Astrocyte of the spinal cord (primary cell): ENCODE measurements at regions not wholly inside any gene's neighbourhood (a gene's known extent, or its start where the extent isn't known, plus 50 kb on each side); places are given as distances from the start of the nearest gene placed in this dataset.
A peak's percentile ranks its signal among the peaks of the same experiment; 100 is the strongest.

Source experiments
- DNase-seq: peaks from one replicate; pipeline ENCODE4 v3.0.0; 2011; ENCODE audit warnings: low read depth, low spot score
- H3K4me3 ChIP-seq: 2 replicates; pipeline ENCODE4 v1.5.1; 2011; ENCODE audit warnings: low read depth, mild to moderate bottlenecking, low read length, moderate library complexity
- in situ Hi-C: cut with HindIII; loops from 2 replicates; pipeline ENCODE4 v1.10.0; 2017; ENCODE audit warnings: low sequenced_read_pairs
- TF ChIP-seq, protein P1 (sequence below): IDR thresholded peaks from 2 replicates; pipeline ENCODE4 v1.5.1; 2012; ENCODE audit warnings: low read depth, mild to moderate bottlenecking, low read length, inconsistent platforms

DNA sequence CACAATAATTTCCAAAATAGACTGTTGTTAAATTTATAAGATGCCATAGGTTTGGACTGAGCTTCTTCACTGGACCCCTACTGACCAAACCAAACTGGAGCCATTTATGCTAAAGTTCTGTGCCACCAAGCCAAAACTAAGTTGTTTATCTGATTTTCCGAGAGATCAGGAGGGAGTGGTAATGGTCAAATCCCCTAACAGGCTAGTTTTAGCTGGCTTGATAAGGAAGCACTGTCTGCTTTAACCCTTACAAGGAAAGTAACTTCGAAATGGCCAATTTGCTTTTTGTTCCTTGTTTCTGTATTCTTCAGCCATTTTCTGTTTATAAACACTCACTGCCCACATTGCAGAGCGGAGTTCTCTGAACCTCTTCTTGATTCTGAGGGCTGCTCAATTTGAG is 246.8 kb upstream of the TUT7 start:
- in situ Hi-C loops, result no loop called here
- no peak overlapping the region for H3K4me3 ChIP-seq
- no peak for DNase-seq
- TF ChIP-seq, protein P1, sequence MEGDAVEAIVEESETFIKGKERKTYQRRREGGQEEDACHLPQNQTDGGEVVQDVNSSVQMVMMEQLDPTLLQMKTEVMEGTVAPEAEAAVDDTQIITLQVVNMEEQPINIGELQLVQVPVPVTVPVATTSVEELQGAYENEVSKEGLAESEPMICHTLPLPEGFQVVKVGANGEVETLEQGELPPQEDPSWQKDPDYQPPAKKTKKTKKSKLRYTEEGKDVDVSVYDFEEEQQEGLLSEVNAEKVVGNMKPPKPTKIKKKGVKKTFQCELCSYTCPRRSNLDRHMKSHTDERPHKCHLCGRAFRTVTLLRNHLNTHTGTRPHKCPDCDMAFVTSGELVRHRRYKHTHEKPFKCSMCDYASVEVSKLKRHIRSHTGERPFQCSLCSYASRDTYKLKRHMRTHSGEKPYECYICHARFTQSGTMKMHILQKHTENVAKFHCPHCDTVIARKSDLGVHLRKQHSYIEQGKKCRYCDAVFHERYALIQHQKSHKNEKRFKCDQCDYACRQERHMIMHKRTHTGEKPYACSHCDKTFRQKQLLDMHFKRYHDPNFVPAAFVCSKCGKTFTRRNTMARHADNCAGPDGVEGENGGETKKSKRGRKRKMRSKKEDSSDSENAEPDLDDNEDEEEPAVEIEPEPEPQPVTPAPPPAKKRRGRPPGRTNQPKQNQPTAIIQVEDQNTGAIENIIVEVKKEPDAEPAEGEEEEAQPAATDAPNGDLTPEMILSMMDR, result no peak

DNA sequence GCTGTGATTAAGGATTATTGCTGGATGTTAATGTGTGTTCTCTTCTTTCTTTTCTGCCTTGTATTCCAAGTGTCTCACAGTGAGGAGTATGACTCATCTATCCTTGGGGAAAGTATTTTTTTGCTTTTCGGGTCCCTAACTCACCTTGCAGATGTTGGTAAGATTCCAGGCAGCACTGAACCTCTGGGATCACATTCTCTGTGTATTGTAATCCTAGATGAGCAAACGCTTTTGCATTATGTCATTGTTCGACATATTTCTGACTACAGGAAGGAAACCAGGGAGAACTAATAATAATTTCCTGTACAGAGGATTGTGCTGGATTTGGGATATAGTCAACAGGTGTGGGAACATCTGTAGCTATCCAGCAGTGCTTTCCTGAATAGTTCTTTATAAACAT is 246.1 kb upstream of the TUT7 start:
- DNase-seq, result peak; percentile 54
- in situ Hi-C loops, result no loop called here
- no peak overlapping the region for H3K4me3 ChIP-seq
- TF ChIP-seq, protein P1, result no peak

DNA sequence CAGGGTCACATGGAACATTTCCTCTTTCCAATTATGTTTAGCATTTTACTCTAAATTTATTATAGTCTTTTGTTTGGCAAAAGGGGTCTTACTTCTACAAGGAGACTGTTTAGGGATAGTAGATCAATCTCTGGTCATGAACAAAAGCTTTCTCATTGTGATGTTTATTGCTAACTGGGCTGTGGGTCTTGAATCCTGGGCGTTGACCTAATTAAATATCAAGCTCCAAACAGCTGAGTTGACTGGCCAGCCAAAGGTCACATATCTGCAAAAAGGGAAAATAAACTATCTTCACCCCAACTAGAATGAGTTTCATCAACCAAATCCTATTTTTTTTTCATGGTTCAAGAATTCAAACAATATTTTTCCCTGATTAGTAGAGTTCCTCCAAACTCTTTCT is 245.4 kb upstream of the TUT7 start:
- TF ChIP-seq, protein P1, result no peak
- H3K4me3 ChIP-seq, result no peak overlapping the region
- no peak for DNase-seq
- in situ Hi-C loops, result no loop called here

- in situ Hi-C loops, result no loop called here
- DNase-seq, result no peak
- TF ChIP-seq, protein P1, result no peak
- H3K4me3 ChIP-seq, result no peak overlapping the region
These were observed 244.4 kb upstream of the TUT7 start for GRCh38 chr9:86598411-86599239.

DNA sequence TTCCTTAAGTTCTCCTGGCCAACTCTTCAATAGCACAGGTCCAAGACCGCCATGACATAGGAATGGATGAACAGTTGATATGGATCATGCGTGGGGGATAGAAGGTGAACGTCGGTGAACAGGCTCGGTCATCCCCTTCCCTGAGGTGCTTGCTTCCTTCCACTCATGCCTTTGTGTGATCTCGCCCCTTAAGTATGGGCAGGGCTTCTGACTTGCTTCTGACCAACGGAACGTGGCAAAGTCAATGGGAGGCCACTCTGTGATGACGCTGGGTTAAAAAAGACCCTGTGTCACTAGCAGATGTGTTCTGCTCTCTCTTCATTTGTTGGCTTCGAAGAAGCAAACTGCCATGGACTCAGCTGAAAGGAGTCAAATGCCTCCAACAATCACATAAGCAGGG is 240.5 kb upstream of the TUT7 start:
- TF ChIP-seq, protein P1, result no peak
- no peak for DNase-seq
- in situ Hi-C loops, result no loop called here
- H3K4me3 ChIP-seq, result no peak overlapping the region

DNA sequence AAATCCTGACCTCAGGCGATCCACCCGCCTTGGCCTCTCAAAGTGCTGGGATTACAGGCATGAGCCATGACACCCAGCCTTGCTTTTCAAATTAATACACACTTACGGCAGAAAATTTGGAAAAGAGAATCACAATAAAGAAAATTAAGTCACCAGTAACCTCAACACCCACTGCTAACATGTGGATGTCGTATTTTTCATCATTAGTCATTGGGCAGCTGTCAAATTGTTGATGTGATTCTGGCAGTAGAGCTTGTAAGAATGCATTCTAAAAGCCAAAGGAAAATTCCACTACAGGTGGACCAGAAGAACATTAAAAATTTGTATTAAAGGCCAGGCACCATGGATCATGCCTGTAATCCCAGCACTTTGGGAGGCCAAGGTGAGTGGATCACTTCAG is 237.3 kb upstream of the TUT7 start:
- no peak for DNase-seq
- in situ Hi-C loops, result no loop called here
- H3K4me3 ChIP-seq, result no peak overlapping the region
- TF ChIP-seq, protein P1, result no peak

DNA sequence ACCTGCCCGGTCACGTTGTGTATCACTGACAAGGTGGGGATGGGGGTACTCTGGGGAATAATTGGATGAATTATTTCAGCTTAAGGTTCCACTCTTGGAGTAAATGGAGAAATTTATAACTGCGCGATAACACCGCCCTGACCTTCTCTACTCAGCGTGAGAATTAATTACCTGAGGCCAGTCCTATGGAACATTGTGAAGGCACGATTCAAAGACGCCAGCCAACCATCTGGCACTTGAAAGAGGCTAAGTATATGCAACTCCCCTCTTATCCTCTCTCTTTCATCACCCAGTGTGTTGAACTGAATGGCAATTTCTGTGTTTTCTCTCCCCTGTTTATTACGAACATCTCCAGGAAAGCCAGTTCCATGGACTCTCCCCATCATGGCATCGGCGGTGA is 235.5 kb upstream of the TUT7 start:
- DNase-seq, result no peak
- in situ Hi-C loops, result no loop called here
- TF ChIP-seq, protein P1, result no peak
- no peak overlapping the region for H3K4me3 ChIP-seq
